DMS114 treated with DMSO at 0.1 percent for 48 hours (cell line): ENCODE measurements at regions not wholly inside any gene's neighbourhood (a gene's known extent, or its start where the extent isn't known, plus 50 kb on each side); places are given as distances from the start of the nearest gene placed in this dataset.
"Not testable (repeated sequence)": the region's sequence is repeated elsewhere in the genome, so short reads cannot be mapped to it uniquely, and the experiment has no call there.

ENCODE experiments used
- DNase-seq: peaks from one replicate; lab custom pipeline; 2025; ENCODE audit not compliant: unreplicated experiment; lab: John Stamatoyannopoulos, UW

GRCh38 chr3:70657454-70657853 is 345.0 kb upstream of the MDFIC2 start:
- no peak for DNase-seq

DNA sequence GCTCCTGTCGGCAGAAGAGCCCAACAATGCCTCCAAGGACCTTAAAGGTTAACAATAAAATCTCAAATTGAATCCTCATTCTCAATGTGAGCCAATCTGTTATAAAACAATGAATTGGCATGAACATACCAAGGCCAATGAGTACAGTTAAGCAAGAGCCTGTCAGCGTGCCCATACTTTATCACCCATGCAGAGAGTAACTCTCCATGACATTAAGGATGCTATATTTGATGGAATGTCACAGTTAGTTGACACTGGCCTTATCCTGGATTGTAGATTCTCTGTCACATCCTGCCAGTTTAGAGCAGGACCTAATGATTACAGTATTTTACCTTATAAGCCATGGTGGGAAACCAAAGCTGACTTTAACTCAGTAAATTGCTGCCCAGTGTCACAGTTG is 335.4 kb upstream of the MDFIC2 start:
- no peak for DNase-seq

GRCh38 chr3:70647094-70647493 is 334.7 kb upstream of the MDFIC2 start:
- DNase-seq, result no peak

- no peak for DNase-seq
Measured at GRCh38 chr3:70646635-70647034, 334.2 kb upstream of the MDFIC2 start.

- no peak for DNase-seq
Measured at GRCh38 chr3:70640481-70640880, 328.0 kb upstream of the MDFIC2 start.

- DNase-seq, result no peak
Measured at GRCh38 chr3:70635301-70635700, 322.9 kb upstream of the MDFIC2 start.

DNA sequence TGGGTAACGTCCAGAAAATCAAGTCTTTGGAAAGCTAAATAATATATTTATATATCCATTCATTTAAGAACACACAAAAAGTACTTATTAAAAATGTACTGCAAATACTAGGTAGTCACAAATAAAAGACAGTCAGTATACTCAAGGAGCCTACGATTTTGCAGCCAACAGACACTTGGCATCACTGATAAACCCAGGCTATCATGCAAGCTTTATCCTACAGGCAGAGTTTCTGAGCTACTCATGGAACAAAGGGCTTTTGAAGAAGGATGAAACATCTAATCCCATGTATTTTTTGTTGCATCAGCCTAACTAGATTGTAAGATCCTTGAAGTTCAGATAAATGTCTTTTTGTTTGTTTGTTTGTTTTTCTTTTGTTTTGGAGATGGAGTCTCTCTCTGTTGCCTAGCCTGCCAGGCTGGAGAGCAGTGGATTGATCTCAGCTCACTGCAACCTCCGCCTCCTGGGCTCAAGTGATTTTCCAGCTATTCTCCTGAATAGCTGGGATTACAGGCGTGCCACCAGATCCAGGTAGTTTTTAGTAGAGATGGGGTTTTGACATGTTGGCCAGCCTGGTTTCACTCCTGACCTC is 319.4 kb upstream of the MDFIC2 start:
- DNase-seq, result no peak

- DNase-seq, result no peak
Measured at GRCh38 chr3:70621451-70621850, 309.0 kb upstream of the MDFIC2 start.

DNA sequence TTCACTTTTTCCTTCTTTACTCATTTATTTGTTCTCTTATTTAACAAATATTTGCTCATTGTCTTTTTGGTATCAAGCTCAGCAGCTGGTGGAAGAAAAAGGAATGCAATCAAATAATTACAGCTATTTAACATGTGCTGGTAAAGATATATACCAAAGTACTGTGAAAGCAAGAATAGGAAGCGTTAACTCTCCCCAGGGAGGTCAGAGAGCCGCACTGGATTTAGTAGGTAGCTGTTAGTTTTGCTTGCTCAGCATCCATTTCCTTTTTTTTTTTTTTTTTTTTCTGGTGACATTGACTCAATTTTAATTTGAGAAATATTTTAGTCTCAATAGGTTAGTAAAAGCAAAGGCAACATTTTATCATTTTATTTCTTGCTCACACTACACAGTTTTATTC is 308.5 kb upstream of the MDFIC2 start:
- no peak for DNase-seq

- DNase-seq, result no peak
Measured at GRCh38 chr3:70620367-70620766, 307.9 kb upstream of the MDFIC2 start.

- no peak for DNase-seq
Measured at GRCh38 chr3:70618151-70618550, 305.7 kb upstream of the MDFIC2 start.

DNA sequence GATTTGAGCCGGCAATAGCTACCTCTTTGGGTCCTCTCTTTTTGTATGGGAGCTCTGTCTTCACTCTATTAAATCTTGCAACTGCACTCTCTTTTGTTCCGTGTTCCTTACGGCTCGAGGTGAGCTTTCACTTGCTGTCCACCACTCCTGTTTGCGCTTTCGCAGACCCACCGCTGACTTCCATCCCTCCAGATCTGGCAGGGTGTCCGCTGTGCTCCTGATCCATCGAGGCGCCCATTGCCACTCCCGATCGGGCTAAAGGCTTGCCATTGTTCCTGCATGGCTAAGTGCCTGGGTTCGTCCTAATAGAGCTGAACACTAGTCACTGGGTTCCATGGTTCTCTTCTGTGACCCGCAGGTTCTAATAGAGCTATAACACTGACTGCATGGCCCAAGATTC is 304.9 kb upstream of the MDFIC2 start:
- not testable (repeated sequence) for DNase-seq

GRCh38 chr3:70615286-70615685 is 302.8 kb upstream of the MDFIC2 start:
- DNase-seq, result no peak

GRCh38 chr3:70614111-70614510 is 301.7 kb upstream of the MDFIC2 start:
- no peak for DNase-seq

GRCh38 chr3:70612920-70613319 is 300.5 kb upstream of the MDFIC2 start:
- no peak for DNase-seq

GRCh38 chr3:70611667-70612277 is 299.3 kb upstream of the MDFIC2 start:
- DNase-seq, result not testable (repeated sequence)

DNA sequence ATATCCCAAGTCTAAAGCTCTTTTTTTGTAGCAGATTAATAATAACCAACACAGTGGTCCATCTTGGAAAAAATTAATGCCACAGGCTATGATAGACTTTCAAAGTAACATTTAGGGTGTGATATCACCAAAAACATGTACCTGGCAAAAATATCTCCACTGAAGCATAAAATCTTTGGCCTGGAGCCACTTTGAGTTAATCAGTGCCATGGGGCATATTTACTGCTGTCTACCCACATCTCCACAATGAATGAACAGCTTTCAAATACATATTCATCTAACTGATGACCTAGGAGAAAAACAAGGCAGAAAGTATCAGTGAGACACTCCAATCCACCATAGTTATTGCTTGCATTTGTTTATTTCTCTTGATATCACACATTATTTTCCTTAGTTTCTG is 296.0 kb upstream of the MDFIC2 start:
- DNase-seq, result no peak

DNA sequence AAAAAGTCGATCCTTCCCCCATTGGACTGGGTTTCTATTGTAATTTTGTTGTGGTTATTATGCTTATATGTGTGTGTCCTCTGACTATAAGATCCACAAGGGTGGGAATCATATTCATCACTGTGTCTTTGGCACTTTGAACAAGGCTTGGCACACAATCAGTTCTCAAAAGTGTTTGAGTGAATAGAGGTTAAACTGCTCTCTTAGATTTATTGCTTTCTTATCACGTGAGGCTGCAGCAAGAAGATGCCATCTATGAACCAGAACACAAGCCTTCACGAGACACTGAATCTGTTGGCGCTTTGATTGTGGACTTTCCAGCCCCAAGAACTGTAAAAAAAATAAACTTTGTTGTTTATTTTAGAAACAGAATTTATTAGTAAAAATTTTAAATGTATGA is 295.0 kb upstream of the MDFIC2 start:
- DNase-seq, result no peak

- no peak for DNase-seq
Measured at GRCh38 chr3:70606018-70606417, 293.6 kb upstream of the MDFIC2 start.

GRCh38 chr3:70603103-70603502 is 290.7 kb upstream of the MDFIC2 start:
- no peak for DNase-seq

DNA sequence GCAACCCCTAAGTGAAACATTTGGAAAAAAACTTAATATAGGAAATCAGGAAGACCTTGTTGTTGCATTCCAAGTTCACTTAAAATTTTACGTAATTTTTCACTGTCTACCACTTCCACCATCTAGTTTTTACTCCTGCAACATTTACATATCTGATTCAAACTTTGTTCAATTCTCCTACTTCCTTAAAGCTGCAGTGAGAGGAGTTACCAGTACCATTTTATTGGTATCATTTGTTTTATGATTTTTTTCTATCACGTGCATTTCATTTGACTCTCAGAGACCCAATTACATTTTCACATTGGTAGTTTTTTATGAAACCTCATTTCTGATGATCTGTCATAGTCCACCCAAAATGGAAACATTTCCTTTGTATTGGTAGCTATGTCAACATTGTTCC is 284.9 kb upstream of the MDFIC2 start:
- no peak for DNase-seq

DNA sequence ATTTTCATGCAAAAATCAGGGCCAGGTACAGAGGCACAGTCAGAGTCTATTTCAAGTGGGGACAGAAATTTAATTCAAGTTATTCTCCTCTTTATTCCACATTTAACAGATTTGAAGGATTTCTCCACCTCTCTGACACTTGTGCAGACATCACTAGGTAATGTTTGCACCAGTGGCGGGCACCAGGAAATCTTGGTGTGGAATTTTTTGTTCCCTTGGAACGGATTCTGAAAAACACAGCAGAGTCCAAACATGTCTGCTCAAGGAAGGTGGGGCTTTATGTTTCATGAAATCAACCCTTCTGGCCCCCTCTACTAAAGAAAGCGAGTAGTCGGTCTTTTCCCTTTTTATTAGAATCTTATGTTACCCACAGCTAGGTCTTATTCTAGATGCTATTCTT is 271.2 kb upstream of the MDFIC2 start:
- DNase-seq, result no peak

DNA sequence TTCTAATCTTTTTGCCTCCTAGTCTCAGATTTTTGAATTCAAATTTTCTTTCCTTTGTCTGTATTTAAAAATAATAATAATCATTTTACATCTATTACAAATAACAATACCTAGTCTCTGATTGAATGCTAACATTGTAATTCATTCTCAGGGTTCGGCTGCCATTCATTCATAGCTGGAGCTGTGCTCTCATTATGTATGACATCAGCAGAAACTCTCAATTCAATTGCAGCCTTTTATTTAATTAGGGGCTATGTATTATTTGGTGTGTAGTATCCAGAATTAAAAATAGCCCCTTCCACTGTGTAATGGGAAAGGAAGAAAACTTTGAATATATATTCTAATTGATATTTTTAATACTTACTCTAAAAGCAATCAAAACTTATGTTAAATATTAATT is 270.4 kb upstream of the MDFIC2 start:
- DNase-seq, result no peak
